ENCODE measurements at regions not wholly inside any gene's neighbourhood (a gene's known extent, or its start where the extent isn't known, plus 50 kb on each side); places are given as distances from the start of the nearest gene placed in this dataset.

GRCh38 chr12:13478650-13479181 is 282.2 kb downstream of the EMP1 start:
- Histone ChIP-seq H3K4me3 (IDR thresholded peaks at IDR 0.05; ENCODE audit: insufficient read depth, low read depth, low read length) (no peak overlapping the region), H3K4me1 (ENCODE audit: low read depth, poor library complexity, severe bottlenecking) (no peaks in the 10 kb centered on the region), H3K27ac (no peak overlapping the region), H3K9ac (no peak overlapping the region), H3K4me2 (no peak overlapping the region), H3K27me3 (ENCODE audit: insufficient read depth, low read depth) (no peaks in the 10 kb centered on the region), H3K79me2 (ENCODE audit: insufficient read depth, low read depth) (no peaks in the 10 kb centered on the region), H2AFZ (ENCODE audit: low read depth) (no peak overlapping the region), H3K36me3 (ENCODE audit: insufficient read depth) (no peaks in the 10 kb centered on the region), H4K20me1 (ENCODE audit: insufficient read depth) (no peaks in the 10 kb centered on the region)
- no peak for TF ChIP-seq CTCF (conservative IDR thresholded peaks at IDR 0.05; ENCODE audit: low read depth, low read length)

DNA sequence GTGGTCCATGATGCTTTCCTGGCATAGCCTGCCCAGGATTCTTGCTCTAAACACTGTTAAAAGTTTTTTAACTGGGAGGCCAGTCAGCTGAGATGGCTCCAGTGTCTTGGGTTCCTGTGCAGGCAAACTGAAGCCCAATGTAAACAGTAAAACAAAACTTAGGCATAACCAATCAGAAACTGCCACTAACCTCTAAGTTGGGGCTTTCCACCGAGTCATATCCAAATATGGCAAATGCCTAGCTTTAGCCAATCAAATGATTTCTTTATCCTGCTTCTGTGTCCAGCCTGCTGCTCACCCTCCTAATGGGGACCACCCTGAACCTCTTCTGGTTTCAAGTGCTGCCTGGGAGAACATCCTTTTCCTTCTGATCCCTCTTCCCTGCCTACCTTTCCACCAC is 277.9 kb downstream of the EMP1 start:
- H3K9ac ChIP-seq = no peak overlapping the region
- TF ChIP-seq CTCF (conservative IDR thresholded peaks at IDR 0.05; ENCODE audit: low read depth, low read length) = no peak

GRCh38 chr12:13472690-13473089 is 276.2 kb downstream of the EMP1 start:
- no peaks in the 10 kb centered on the region for H3K4me1 ChIP-seq (ENCODE audit: low read depth, poor library complexity, severe bottlenecking)

More for the DNA sequence above, 277.9 kb downstream of the EMP1 start:
- no peaks in the 10 kb centered on the region for H3K36me3 ChIP-seq (ENCODE audit: insufficient read depth)
- no peak overlapping the region for H3K4me2 ChIP-seq
- H3K4me3 ChIP-seq (IDR thresholded peaks at IDR 0.05; ENCODE audit: insufficient read depth, low read depth, low read length) = no peak overlapping the region
- H4K20me1 ChIP-seq (ENCODE audit: insufficient read depth) = no peaks in the 10 kb centered on the region
- no peak overlapping the region for H2AFZ ChIP-seq (ENCODE audit: low read depth)
- no peaks in the 10 kb centered on the region for H3K4me1 ChIP-seq (ENCODE audit: low read depth, poor library complexity, severe bottlenecking)
- no peak overlapping the region for H3K27ac ChIP-seq
- H3K27me3 ChIP-seq (ENCODE audit: insufficient read depth, low read depth) = no peaks in the 10 kb centered on the region
- H3K79me2 ChIP-seq (ENCODE audit: insufficient read depth, low read depth) = no peaks in the 10 kb centered on the region

DNA sequence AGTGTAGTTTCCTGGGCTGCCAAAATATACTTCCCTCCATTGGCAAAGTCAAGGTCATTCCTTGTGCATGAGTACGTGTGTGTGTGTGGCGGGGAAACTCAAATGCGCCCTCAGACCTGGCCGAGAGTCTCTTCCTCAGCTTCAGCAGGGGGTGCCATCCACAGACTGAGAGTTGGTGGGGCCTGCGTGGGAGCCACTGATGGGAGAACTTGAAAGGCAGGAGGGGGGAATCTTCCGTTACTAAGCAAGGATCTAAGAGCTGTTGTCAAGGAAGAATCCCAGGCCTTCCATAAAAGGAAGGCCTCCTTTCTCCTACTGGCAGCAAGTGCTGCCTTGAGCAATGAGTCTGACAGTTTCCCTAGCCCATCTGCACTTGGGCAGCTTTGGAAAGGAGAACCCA is 274.9 kb downstream of the EMP1 start:
- no peaks in the 10 kb centered on the region for H3K4me1 ChIP-seq (ENCODE audit: low read depth, poor library complexity, severe bottlenecking)
- no peaks in the 10 kb centered on the region for H3K27me3 ChIP-seq (ENCODE audit: insufficient read depth, low read depth)
- no peak overlapping the region for H3K4me2 ChIP-seq
- no peak for TF ChIP-seq CTCF (conservative IDR thresholded peaks at IDR 0.05; ENCODE audit: low read depth, low read length)
- H3K36me3 ChIP-seq (ENCODE audit: insufficient read depth) = no peaks in the 10 kb centered on the region
- no peak overlapping the region for H3K27ac ChIP-seq
- H4K20me1 ChIP-seq (ENCODE audit: insufficient read depth) = no peaks in the 10 kb centered on the region
- no peak overlapping the region for H3K4me3 ChIP-seq (IDR thresholded peaks at IDR 0.05; ENCODE audit: insufficient read depth, low read depth, low read length)
- H2AFZ ChIP-seq (ENCODE audit: low read depth) = no peak overlapping the region
- H3K9ac ChIP-seq = no peak overlapping the region
- H3K79me2 ChIP-seq (ENCODE audit: insufficient read depth, low read depth) = no peaks in the 10 kb centered on the region

More at GRCh38 chr12:13472690-13473089, 276.2 kb downstream of the EMP1 start:
- Histone ChIP-seq H3K27ac (no peak overlapping the region), H3K36me3 (ENCODE audit: insufficient read depth) (no peaks in the 10 kb centered on the region), H4K20me1 (ENCODE audit: insufficient read depth) (no peaks in the 10 kb centered on the region), H3K9ac (no peak overlapping the region), H3K4me2 (no peak overlapping the region), H3K27me3 (ENCODE audit: insufficient read depth, low read depth) (no peaks in the 10 kb centered on the region), H3K4me3 (IDR thresholded peaks at IDR 0.05; ENCODE audit: insufficient read depth, low read depth, low read length) (no peak overlapping the region), H3K79me2 (ENCODE audit: insufficient read depth, low read depth) (no peaks in the 10 kb centered on the region), H2AFZ (ENCODE audit: low read depth) (no peak overlapping the region)
- TF ChIP-seq CTCF (conservative IDR thresholded peaks at IDR 0.05; ENCODE audit: low read depth, low read length) = no peak
